ENCODE measurements at regions not wholly inside any gene's neighbourhood (a gene's known extent, or its start where the extent isn't known, plus 50 kb on each side); places are given as distances from the start of the nearest gene placed in this dataset.

DNA sequence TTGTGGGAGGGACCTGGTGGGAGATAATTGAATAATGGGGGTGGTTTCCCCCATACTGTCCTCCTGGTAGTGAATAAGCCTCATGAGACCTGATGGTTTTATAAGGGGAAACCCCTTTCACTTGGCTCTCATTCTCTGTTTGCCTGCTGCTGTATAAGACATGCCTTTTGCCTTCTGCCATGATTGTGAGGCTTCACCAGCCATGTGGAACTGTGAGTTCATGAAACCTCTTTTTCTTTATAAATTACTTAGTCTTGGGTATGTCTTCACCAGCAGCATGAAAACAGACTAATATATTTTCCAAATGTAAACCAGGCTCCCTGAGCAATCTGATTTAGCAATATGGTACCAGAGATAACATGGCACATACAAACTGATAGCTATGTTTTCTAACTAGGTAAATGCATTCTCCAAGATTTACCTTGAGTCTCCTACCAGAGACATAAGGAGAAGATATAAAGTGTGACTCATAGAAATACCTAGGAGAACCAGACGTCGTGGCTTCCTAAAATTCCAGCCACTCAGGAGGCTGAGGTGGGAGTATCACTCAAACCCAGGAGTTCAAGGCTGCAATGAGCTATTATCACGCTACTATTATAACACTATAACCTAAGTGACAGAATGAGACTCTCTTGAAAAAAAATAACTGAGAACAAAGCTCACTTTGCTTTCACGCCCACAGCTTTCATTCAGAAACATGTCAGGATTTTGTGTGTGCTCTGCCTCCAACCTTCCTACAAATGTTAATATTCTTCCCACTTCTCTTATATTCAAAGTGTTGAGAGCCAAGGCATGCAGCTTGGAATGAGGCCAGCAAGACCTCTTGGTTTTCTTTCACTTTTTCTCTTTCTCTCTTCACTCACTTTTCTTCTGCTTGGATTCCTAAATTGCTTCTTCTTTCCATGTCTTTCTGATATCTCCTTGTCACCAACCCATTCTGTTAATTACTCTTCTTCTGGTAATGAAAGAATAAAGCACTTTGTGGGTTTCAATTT, 263.9 kb upstream of the UBE2E3 start:
- no peak overlapping the region for H3K4me3 ChIP-seq (replicated peaks in 1 of 3)
- H3K27ac ChIP-seq, result no peak overlapping the region
- H3K9me3 ChIP-seq, result no peaks in the 10 kb centered on the region
- TF ChIP-seq, protein P1, sequence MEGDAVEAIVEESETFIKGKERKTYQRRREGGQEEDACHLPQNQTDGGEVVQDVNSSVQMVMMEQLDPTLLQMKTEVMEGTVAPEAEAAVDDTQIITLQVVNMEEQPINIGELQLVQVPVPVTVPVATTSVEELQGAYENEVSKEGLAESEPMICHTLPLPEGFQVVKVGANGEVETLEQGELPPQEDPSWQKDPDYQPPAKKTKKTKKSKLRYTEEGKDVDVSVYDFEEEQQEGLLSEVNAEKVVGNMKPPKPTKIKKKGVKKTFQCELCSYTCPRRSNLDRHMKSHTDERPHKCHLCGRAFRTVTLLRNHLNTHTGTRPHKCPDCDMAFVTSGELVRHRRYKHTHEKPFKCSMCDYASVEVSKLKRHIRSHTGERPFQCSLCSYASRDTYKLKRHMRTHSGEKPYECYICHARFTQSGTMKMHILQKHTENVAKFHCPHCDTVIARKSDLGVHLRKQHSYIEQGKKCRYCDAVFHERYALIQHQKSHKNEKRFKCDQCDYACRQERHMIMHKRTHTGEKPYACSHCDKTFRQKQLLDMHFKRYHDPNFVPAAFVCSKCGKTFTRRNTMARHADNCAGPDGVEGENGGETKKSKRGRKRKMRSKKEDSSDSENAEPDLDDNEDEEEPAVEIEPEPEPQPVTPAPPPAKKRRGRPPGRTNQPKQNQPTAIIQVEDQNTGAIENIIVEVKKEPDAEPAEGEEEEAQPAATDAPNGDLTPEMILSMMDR (IDR thresholded peaks at IDR 0.05), result no peak
- TF ChIP-seq POLR2A (IDR thresholded peaks at IDR 0.05), result no peak
- no peaks in the 10 kb centered on the region for H3K4me1 ChIP-seq
- H3K36me3 ChIP-seq, result no peaks in the 10 kb centered on the region
- no peaks in the 10 kb centered on the region for H3K27me3 ChIP-seq
- intact Hi-C loops (cut with DNase I), result no loop called here
- no peak for DNase-seq
- WGBS, 2 donors, result 82% methylated on average over 4 of the region's 4 CpGs

GRCh38 chr2:180715044-180715443, 265.4 kb upstream of the UBE2E3 start:
- Histone ChIP-seq H3K36me3 (no peaks in the 10 kb centered on the region), H3K27me3 (no peaks in the 10 kb centered on the region), H3K4me1 (no peaks in the 10 kb centered on the region), H3K9me3 (no peaks in the 10 kb centered on the region), H3K27ac (no peak overlapping the region), H3K4me3 (replicated peaks in 1 of 3) (no peak overlapping the region)
- intact Hi-C loops (cut with DNase I), result no loop called here
- no peak for TF ChIP-seq POLR2A (IDR thresholded peaks at IDR 0.05)
- TF ChIP-seq, protein P1 (IDR thresholded peaks at IDR 0.05), result no peak
- DNase-seq, result no peak
- 76 to 81% methylated on average over 1 of the region's 1 CpG for WGBS, 2 donors

GRCh38 chr2:180709392-180710145, 270.8 kb upstream of the UBE2E3 start:
- no peak for DNase-seq

GRCh38 chr2:180707884-180708205, 272.6 kb upstream of the UBE2E3 start:
- Histone ChIP-seq H3K9me3 (no peaks in the 10 kb centered on the region), H3K36me3 (no peaks in the 10 kb centered on the region), H3K4me1 (no peaks in the 10 kb centered on the region), H3K27ac (no peak overlapping the region), H3K27me3 (no peaks in the 10 kb centered on the region), H3K4me3 (replicated peaks in 1 of 3) (no peak overlapping the region)
- intact Hi-C loops (cut with DNase I), result no loop called here
- TF ChIP-seq, protein P1 (IDR thresholded peaks at IDR 0.05), result no peak
- DNase-seq, result no peak

More at GRCh38 chr2:180709392-180710145, 270.8 kb upstream of the UBE2E3 start:
- 93 to 94% methylated on average over 5 of the region's 5 CpGs for WGBS, 2 donors
- H3K4me3 ChIP-seq (replicated peaks in 1 of 3), result no peak overlapping the region
- TF ChIP-seq POLR2A (IDR thresholded peaks at IDR 0.05), result no peak
- TF ChIP-seq, protein P1 (IDR thresholded peaks at IDR 0.05), result no peak
- H3K9me3 ChIP-seq, result no peaks in the 10 kb centered on the region
- no peak overlapping the region for H3K27ac ChIP-seq
- no peaks in the 10 kb centered on the region for H3K36me3 ChIP-seq
- H3K4me1 ChIP-seq, result no peaks in the 10 kb centered on the region
- no peaks in the 10 kb centered on the region for H3K27me3 ChIP-seq
- intact Hi-C loops (cut with DNase I), result no loop called here
